IMR-90 (cell line): ENCODE measurements at regions not wholly inside any gene's neighbourhood (a gene's known extent, or its start where the extent isn't known, plus 50 kb on each side); places are given as distances from the start of the nearest gene placed in this dataset.

Source experiments
- ATAC-seq: fragments of 200-7000 bp; cut with Tn5 transposase; 2 replicates; pipeline ENCODE4 v1.9.1; 2020; ENCODE audit warnings: low read depth, mild to moderate bottlenecking, moderate library complexity
- BruUV-seq: library from RNA; stranded (reverse); fragments of 400-500 nt; replicated peaks from 2 replicates; lab custom pipeline; 2021; lab: Mats Ljungman, UMichigan
- CTCF ChIA-PET: fragments of 300-600 bp; formaldehyde crosslinking; extraction: SDS; loops from one replicate; lab custom pipeline; 2021; ENCODE audit warnings: antibody characterized with exemption; lab: Yijun Ruan, JAX
- POLR2A ChIA-PET: fragments of 300-600 bp; sonication (Branson Sonifier 250); formaldehyde crosslinking; loops from one replicate; lab custom pipeline; 2022; ENCODE audit warnings: antibody characterized with exemption; ENCODE audit not compliant: unreplicated experiment; lab: Charles Lee
- DNase-seq: peaks from one replicate; pipeline ENCODE4 v3.0.0; 2013
- H2AFZ ChIP-seq: replicated peaks from 2 replicates; pipeline ENCODE3; 2013; ENCODE audit warnings: low read length, mild to moderate bottlenecking; ENCODE audit not compliant: poor library complexity
- H2AK5ac ChIP-seq: 2 replicates; pipeline ENCODE4 v1.6.1; 2013; ENCODE audit warnings: low read depth, low read length, inconsistent platforms
- H2AK9ac ChIP-seq: replicated peaks from 2 replicates; pipeline ENCODE3; 2013; ENCODE audit warnings: mild to moderate bottlenecking, low read depth, low read length, moderate library complexity; ENCODE audit not compliant: poor library complexity
- H2BK120ac ChIP-seq: 2 replicates; pipeline ENCODE4 v1.6.1; 2013; ENCODE audit warnings: low read depth, low read length, inconsistent platforms
- H2BK15ac ChIP-seq: 3 replicates; pipeline ENCODE4 v1.6.1; 2013; ENCODE audit warnings: low read depth, low read length, inconsistent platforms
- H2BK20ac ChIP-seq: 2 replicates; pipeline ENCODE4 v1.6.1; 2013; ENCODE audit warnings: low read depth, mild to moderate bottlenecking, inconsistent platforms, low read length, moderate library complexity
- H2BK5ac ChIP-seq: 2 replicates; pipeline ENCODE4 v1.6.1; 2013; ENCODE audit warnings: mild to moderate bottlenecking, low read depth, low read length, inconsistent platforms; ENCODE audit not compliant: poor library complexity, severe bottlenecking
- H3K14ac ChIP-seq: replicated peaks from 2 replicates; pipeline ENCODE4 v1.6.1; 2013; ENCODE audit warnings: low read depth, low read length, inconsistent platforms
- H3K18ac ChIP-seq: 2 replicates; pipeline ENCODE4 v1.6.1; 2013; ENCODE audit warnings: low read depth, low read length, control low read depth
- H3K23ac ChIP-seq: 2 replicates; pipeline ENCODE4 v1.6.1; 2013; ENCODE audit warnings: low read depth, low read length, inconsistent platforms
- H3K27ac ChIP-seq: 2 replicates; pipeline ENCODE4 v1.5.1; 2013; ENCODE audit warnings: mild to moderate bottlenecking, control low read depth, low read length; ENCODE audit not compliant: insufficient read depth
- H3K27me3 ChIP-seq: 2 replicates; pipeline ENCODE4 v1.6.1; 2013; ENCODE audit warnings: low read length; ENCODE audit not compliant: control insufficient read depth, insufficient read depth
- H3K36me3 ChIP-seq: 2 replicates; pipeline ENCODE4 v1.6.1; 2013; ENCODE audit warnings: low read length, mixed read lengths; ENCODE audit not compliant: control insufficient read depth, insufficient read depth
- H3K4ac ChIP-seq: 2 replicates; pipeline ENCODE4 v1.6.1; 2013; ENCODE audit warnings: low read depth, low read length, inconsistent platforms
- H3K4me1 ChIP-seq: 2 replicates; pipeline ENCODE4 v1.6.1; 2013; ENCODE audit warnings: low read length, mixed read lengths; ENCODE audit not compliant: control insufficient read depth, insufficient read depth
- H3K4me2 ChIP-seq: 2 replicates; pipeline ENCODE4 v1.6.1; 2013; ENCODE audit warnings: low read depth, mild to moderate bottlenecking, control low read depth, low read length, moderate library complexity
- H3K4me3 ChIP-seq: 2 replicates; pipeline ENCODE4 v1.5.1; 2013; ENCODE audit warnings: low read depth, mild to moderate bottlenecking, control low read depth, low read length, moderate library complexity; ENCODE audit not compliant: insufficient read depth
- H3K56ac ChIP-seq: 2 replicates; pipeline ENCODE4 v1.6.1; 2013; ENCODE audit warnings: low read length, inconsistent platforms; ENCODE audit not compliant: insufficient read depth; ENCODE audit errors: extremely low read depth
- H3K79me1 ChIP-seq, 2 experiments: 2 replicates each; pipeline ENCODE4 v1.6.1; 2013; ENCODE audit warnings: low read length in 2 of 2, inconsistent platforms in 1 of 2, low read depth in 1 of 2
- H3K9ac ChIP-seq: 2 replicates; pipeline ENCODE4 v1.6.1; 2013; ENCODE audit warnings: low read depth, low read length, control low read depth
- H3K9me1 ChIP-seq: 2 replicates; pipeline ENCODE4 v1.6.1; 2013; ENCODE audit warnings: low read length, inconsistent platforms; ENCODE audit not compliant: insufficient read depth
- H3K9me3 ChIP-seq: 2 replicates; pipeline ENCODE4 v1.6.1; 2013; ENCODE audit warnings: low read length; ENCODE audit not compliant: control insufficient read depth, insufficient read depth
- H4K20me1 ChIP-seq: 2 replicates; pipeline ENCODE4 v1.6.1; 2013; ENCODE audit warnings: low read length, inconsistent platforms; ENCODE audit not compliant: insufficient read depth
- H4K5ac ChIP-seq: 2 replicates; pipeline ENCODE4 v1.6.1; 2013; ENCODE audit warnings: mild to moderate bottlenecking, low read depth, low read length, control low read depth
- H4K8ac ChIP-seq, 2 experiments: 2 replicates each; pipeline ENCODE4 v1.6.1; 2013; ENCODE audit warnings: low read depth in 2 of 2, low read length in 2 of 2, control low read depth in 1 of 2, inconsistent platforms in 1 of 2
- H4K91ac ChIP-seq: 2 replicates; pipeline ENCODE4 v1.6.1; 2013; ENCODE audit warnings: low read depth, low read length, inconsistent platforms; ENCODE audit not compliant: insufficient read depth
- BHLHE40 ChIP-seq: fragments of 150-350 bp; IDR thresholded peaks from 2 replicates; pipeline ENCODE4 v1.6.1; 2016; ENCODE audit warnings: mild to moderate bottlenecking, low read depth, low read length
- CEBPB ChIP-seq: IDR thresholded peaks from 2 replicates; pipeline ENCODE4 v1.6.1; 2012; ENCODE audit warnings: low read depth, low read length, improper control_type of control experiment
- CHD1 ChIP-seq: IDR thresholded peaks from 2 replicates; pipeline ENCODE4 v1.6.1; 2012; ENCODE audit warnings: low read depth, low read length, improper control_type of control experiment
- CTCF ChIP-seq: conservative IDR thresholded peaks from 2 replicates; pipeline ENCODE4 v1.5.1; 2012; ENCODE audit warnings: mild to moderate bottlenecking, low read depth, low read length, improper control_type of control experiment
- FOS ChIP-seq: fragments of 150-350 bp; IDR thresholded peaks from 2 replicates; pipeline ENCODE4 v1.6.1; 2016; ENCODE audit warnings: low read depth, low read length
- MAFK ChIP-seq: IDR thresholded peaks from 2 replicates; pipeline ENCODE4 v1.6.1; 2012; ENCODE audit warnings: low read depth, low read length, improper control_type of control experiment
- MAZ ChIP-seq: IDR thresholded peaks from 2 replicates; pipeline ENCODE4 v1.6.1; 2012; ENCODE audit warnings: low read depth, mild to moderate bottlenecking, low read length, improper control_type of control experiment, moderate library complexity, borderline replicate concordance
- MXI1 ChIP-seq: IDR thresholded peaks from 2 replicates; pipeline ENCODE4 v1.6.1; 2012; ENCODE audit warnings: low read depth, mild to moderate bottlenecking, low read length, moderate library complexity, borderline replicate concordance
- NFE2L2 ChIP-seq: fragments of 150-350 bp; IDR thresholded peaks from 2 replicates; pipeline ENCODE4 v1.6.1; 2016; ENCODE audit warnings: low read depth, mild to moderate bottlenecking, low read length
- POLR2A ChIP-seq: IDR thresholded peaks from 2 replicates; pipeline ENCODE4 v1.6.1; 2012; ENCODE audit warnings: mild to moderate bottlenecking, low read depth, low read length
- RAD21 ChIP-seq: IDR thresholded peaks from 2 replicates; pipeline ENCODE4 v1.6.1; 2012; ENCODE audit warnings: low read length, improper control_type of control experiment
- RCOR1 ChIP-seq: IDR thresholded peaks from 2 replicates; pipeline ENCODE4 v1.6.1; 2012; ENCODE audit warnings: mild to moderate bottlenecking, low read length, improper control_type of control experiment; ENCODE audit not compliant: insufficient replicate concordance
- RFX5 ChIP-seq: IDR thresholded peaks from 2 replicates; pipeline ENCODE4 v1.8.0; 2012; ENCODE audit warnings: low read depth, mild to moderate bottlenecking, low read length, moderate library complexity
- SMC3 ChIP-seq: fragments of 150-350 bp; IDR thresholded peaks from 2 replicates; pipeline ENCODE4 v1.6.1; 2016; ENCODE audit warnings: low read depth, mild to moderate bottlenecking, antibody characterized with exemption, low read length, moderate library complexity
- WGBS, 2 experiments: methylation state at CpG; one replicate each; pipeline versions ENCODE4 v1.1.5 to v1.1.7; 2013; ENCODE audit warnings: missing lambda C conversion rate in 2 of 2; ENCODE audit not compliant: insufficient read length in 1 of 2; ENCODE audit errors: extremely low coverage in 2 of 2; 5-methylcytosine and 5-hydroxymethylcytosine counted together
- dilution Hi-C: fragments of 300-500 bp; cut with HindIII; formaldehyde crosslinking; loops from one replicate; pipeline ENCODE4 v1.14.3; 2018; ENCODE audit warnings: low sequenced_read_pairs; ENCODE audit not compliant: unreplicated experiment
- in situ Hi-C: fragments of 300-500 bp; cut with MboI; formaldehyde crosslinking; loops from 3 replicates; pipeline ENCODE4 v1.14.3; 2019; ENCODE audit warnings: low sequenced_read_pairs, inconsistent platforms, mixed read lengths
- intact Hi-C: fragments of 100-400 bp; cut with micrococcal nuclease; formaldehyde crosslinking; loops from 2 replicates; pipeline ENCODE4 v1.10.0; 2022
- TF ChIP-seq, protein P1 (sequence below): fragments of 150-350 bp; IDR thresholded peaks from 2 replicates; pipeline ENCODE4 v1.6.1; 2017; ENCODE audit warnings: mild to moderate bottlenecking, antibody characterized with exemption, low read length, low read depth
- TF ChIP-seq, protein P2 (sequence below): fragments of 150-350 bp; IDR thresholded peaks from 2 replicates; pipeline ENCODE4 v1.6.1; 2016; ENCODE audit warnings: low read depth, mild to moderate bottlenecking, low read length, moderate library complexity, borderline replicate concordance

DNA sequence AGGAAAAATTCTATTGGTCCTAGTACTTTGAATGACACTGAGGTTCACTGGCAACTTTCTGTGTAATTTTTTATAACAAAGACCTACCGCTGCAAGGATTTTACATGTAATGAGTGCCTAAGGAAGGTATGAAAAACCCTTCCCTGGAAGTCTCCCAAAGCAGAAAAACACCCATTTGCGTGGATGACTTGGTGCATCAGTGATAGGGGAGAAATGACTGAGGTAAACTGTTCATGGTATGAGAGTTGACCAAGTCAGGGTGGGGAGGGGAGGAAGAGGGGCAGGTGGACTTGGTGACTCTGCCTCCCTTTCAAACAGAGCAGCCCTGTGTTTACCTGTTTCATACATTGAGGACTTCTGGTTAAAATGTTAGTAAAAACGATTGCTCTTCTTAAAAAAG is 78.8 kb upstream of the IPO9 start:
- ATAC-seq = no peak
- no CpG with 5 or more reads among the region's 3 CpGs for WGBS, 2 experiments
- H2AFZ ChIP-seq = no peak overlapping the region
- TF ChIP-seq CEBPB = no peak
- no peak for TF ChIP-seq CTCF
- TF ChIP-seq SMC3 = no peak
- TF ChIP-seq RFX5 = no peak
- no peak for TF ChIP-seq NFE2L2
- TF ChIP-seq, protein P1, sequence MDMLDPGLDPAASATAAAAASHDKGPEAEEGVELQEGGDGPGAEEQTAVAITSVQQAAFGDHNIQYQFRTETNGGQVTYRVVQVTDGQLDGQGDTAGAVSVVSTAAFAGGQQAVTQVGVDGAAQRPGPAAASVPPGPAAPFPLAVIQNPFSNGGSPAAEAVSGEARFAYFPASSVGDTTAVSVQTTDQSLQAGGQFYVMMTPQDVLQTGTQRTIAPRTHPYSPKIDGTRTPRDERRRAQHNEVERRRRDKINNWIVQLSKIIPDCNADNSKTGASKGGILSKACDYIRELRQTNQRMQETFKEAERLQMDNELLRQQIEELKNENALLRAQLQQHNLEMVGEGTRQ = no peak
- TF ChIP-seq RCOR1 = no peak
- no peak for TF ChIP-seq MAZ
- TF ChIP-seq, protein P2, sequence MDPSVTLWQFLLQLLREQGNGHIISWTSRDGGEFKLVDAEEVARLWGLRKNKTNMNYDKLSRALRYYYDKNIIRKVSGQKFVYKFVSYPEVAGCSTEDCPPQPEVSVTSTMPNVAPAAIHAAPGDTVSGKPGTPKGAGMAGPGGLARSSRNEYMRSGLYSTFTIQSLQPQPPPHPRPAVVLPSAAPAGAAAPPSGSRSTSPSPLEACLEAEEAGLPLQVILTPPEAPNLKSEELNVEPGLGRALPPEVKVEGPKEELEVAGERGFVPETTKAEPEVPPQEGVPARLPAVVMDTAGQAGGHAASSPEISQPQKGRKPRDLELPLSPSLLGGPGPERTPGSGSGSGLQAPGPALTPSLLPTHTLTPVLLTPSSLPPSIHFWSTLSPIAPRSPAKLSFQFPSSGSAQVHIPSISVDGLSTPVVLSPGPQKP = no peak
- TF ChIP-seq MXI1 = no peak
- no peak for TF ChIP-seq RAD21
- TF ChIP-seq POLR2A = no peak
- TF ChIP-seq MAFK = no peak
- no peak for TF ChIP-seq FOS
- no peak for TF ChIP-seq BHLHE40
- no peak for TF ChIP-seq CHD1
- peak overlapping the region; percentile 69; the same call in 1 of the 2 replicates for H3K23ac ChIP-seq
- POLR2A ChIA-PET = interaction anchor here (0.5 kb wide), 1 partner anchor 190 kb away, joined by 8 read pairs; no protein-coding TSS in a partner anchor
- H2BK5ac ChIP-seq = peak overlapping the region; percentile 84
- peak overlapping the region; percentile 71 for H3K4ac ChIP-seq
- peaks cover 32 to 92% of the 10 kb centered on the region in 2 experiments for H3K79me1 ChIP-seq
- peak overlapping the region; percentile 21 for H4K5ac ChIP-seq
- peaks cover 47% of the 10 kb centered on the region for H3K4me1 ChIP-seq
- H3K14ac ChIP-seq = peak overlapping the region; percentile 53; the same call in 1 of the 2 replicates
- BruUV-seq = no TSS peak
- H4K91ac ChIP-seq = peak overlapping the region; percentile 59; the same call in 1 of the 2 replicates
- peaks cover 36% of the 10 kb centered on the region; the same call in 1 of the 2 replicates for H4K20me1 ChIP-seq
- H4K8ac ChIP-seq = peak overlapping the region; percentile 32 to 57
- peak overlapping the region; percentile 36 for H2BK20ac ChIP-seq
- H3K4me3 ChIP-seq = no peak overlapping the region
- CTCF ChIA-PET = no interaction called here
- intact Hi-C loops = no loop called here
- DNase-seq = peak; percentile 43
- H3K9ac ChIP-seq = no peak overlapping the region; the same call in 1 of the 2 replicates
- peak overlapping the region; percentile 69 for H2AK5ac ChIP-seq
- H3K4me2 ChIP-seq = no peak overlapping the region
- in situ Hi-C loops = no loop called here
- peak overlapping the region; percentile 53; the same call in 1 of the 2 replicates for H3K18ac ChIP-seq
- peak overlapping the region; percentile 69 for H2BK120ac ChIP-seq
- no peak overlapping the region for H3K56ac ChIP-seq
- H3K27ac ChIP-seq = peak overlapping the region; percentile 60
- no peaks in the 10 kb centered on the region for H3K27me3 ChIP-seq
- H3K36me3 ChIP-seq = no peaks in the 10 kb centered on the region; the same call in 1 of the 2 replicates
- no peaks in the 10 kb centered on the region for H3K9me3 ChIP-seq
- no peak overlapping the region for H2AK9ac ChIP-seq
- dilution Hi-C loops = no loop called here
- 0 out of 3 replicates have a peak overlapping the region, but pooled peaks have one; percentile 43 for H2BK15ac ChIP-seq
- peaks cover 28% of the 10 kb centered on the region for H3K9me1 ChIP-seq
